ENCODE measurements at regions not wholly inside any gene's neighbourhood (a gene's known extent, or its start where the extent isn't known, plus 50 kb on each side); places are given as distances from the start of the nearest gene placed in this dataset.

- TF ChIP-seq CTCF (IDR thresholded peaks at IDR 0.05), result no peak
- no peak for TF ChIP-seq ZFX (IDR thresholded peaks at IDR 0.05; ENCODE audit: borderline replicate concordance)
Observed at GRCh38 chr6:140772576-140772975, 1360.1 kb upstream of the GJE1 start.
